ENCODE measurements at regions not wholly inside any gene's neighbourhood (a gene's known extent, or its start where the extent isn't known, plus 50 kb on each side); places are given as distances from the start of the nearest gene placed in this dataset.
A peak's percentile ranks its signal among the peaks of the same experiment; 100 is the strongest.
"Not testable (repeated sequence)": the region's sequence is repeated elsewhere in the genome, so short reads cannot be mapped to it uniquely, and the experiment has no call there.

DNA sequence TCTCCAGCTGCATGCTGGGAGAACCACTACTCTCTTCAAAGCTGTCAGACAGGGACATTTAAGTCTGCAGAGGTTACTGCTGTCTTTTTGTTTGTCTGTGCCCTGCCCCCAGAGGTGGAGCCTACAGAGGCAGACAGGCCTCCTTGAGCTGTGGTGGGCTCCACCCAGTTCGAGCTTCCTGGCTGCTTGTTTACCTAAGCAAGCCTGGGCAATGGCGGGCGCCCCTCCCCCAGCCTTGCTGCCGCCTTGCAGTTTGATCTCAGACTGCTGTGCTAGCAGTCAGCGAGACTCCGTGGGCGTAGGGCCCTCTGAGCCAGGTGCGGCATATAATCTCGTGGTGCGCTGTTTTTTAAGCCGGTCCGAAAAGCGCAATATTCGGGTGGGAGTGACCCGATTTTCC, 215.0 kb downstream of the STIM2 start:
- H3K9me3 ChIP-seq (ENCODE audit: control insufficient read depth in 1 of 2, low read length in 2 of 2); H3K4me3 ChIP-seq (ENCODE audit: low read depth in 1 of 2, low read length in 2 of 2); H3K27ac ChIP-seq (ENCODE audit: low read length); H3K27me3 ChIP-seq (ENCODE audit: low read depth, low read length); H3K36me3 ChIP-seq (ENCODE audit: control insufficient read depth in 1 of 2, insufficient read depth in 2 of 2, low read length in 2 of 2); H3K4me1 ChIP-seq (ENCODE audit: control insufficient read depth in 1 of 2, insufficient read depth in 2 of 2, low read length in 2 of 2): not testable (repeated sequence)

DNA sequence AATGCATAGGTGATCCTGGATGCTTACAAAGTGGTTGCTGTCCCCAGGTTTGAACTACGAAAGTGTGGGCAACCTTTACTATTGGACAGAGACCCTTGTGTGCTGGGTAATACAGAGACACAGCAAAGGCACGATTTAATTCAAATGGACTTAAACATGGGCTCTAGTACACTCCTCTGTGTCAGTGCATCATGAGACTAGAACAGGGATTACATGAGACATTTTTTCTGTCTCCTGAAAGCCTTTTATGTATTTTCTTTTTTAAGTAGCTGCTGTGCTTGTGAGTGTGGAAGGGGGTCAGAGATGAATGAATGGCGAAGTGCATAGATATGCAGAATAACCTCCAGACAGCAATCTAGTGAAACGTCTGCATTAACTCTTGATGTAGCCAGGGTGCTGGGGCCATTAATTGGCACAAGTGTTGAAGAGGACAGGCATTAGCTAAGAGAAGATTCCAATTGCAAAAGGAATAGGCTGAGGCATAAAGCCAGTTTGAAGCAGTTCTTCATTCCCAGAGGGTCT, 218.4 kb downstream of the STIM2 start:
- H3K27ac ChIP-seq (ENCODE audit: low read length): no peak overlapping the region
- no peaks in the 10 kb centered on the region for H3K36me3 ChIP-seq (ENCODE audit: control insufficient read depth in 1 of 2, insufficient read depth in 2 of 2, low read length in 2 of 2)
- no peaks in the 10 kb centered on the region for H3K9me3 ChIP-seq (ENCODE audit: control insufficient read depth in 1 of 2, low read length in 2 of 2)
- no peak overlapping the region for H3K4me3 ChIP-seq (ENCODE audit: low read depth in 1 of 2, low read length in 2 of 2)
- H3K4me1 ChIP-seq (ENCODE audit: control insufficient read depth in 1 of 2, insufficient read depth in 2 of 2, low read length in 2 of 2): no peaks in the 10 kb centered on the region
- no peaks in the 10 kb centered on the region for H3K27me3 ChIP-seq (ENCODE audit: low read depth, low read length)

- no peaks in the 10 kb centered on the region for H3K27me3 ChIP-seq (ENCODE audit: low read depth, low read length)
- no peaks in the 10 kb centered on the region for H3K9me3 ChIP-seq (ENCODE audit: control insufficient read depth in 1 of 2, low read length in 2 of 2)
- no peak overlapping the region for H3K27ac ChIP-seq (ENCODE audit: low read length)
- no peak overlapping the region for H3K4me3 ChIP-seq (ENCODE audit: low read depth in 1 of 2, low read length in 2 of 2)
- no peaks in the 10 kb centered on the region for H3K36me3 ChIP-seq (ENCODE audit: control insufficient read depth in 1 of 2, insufficient read depth in 2 of 2, low read length in 2 of 2)
- peaks cover 0 to 16% of the 10 kb centered on the region in 2 donors for H3K4me1 ChIP-seq (ENCODE audit: control insufficient read depth in 1 of 2, insufficient read depth in 2 of 2, low read length in 2 of 2)
Measured at GRCh38 chr4:27081675-27082586, 221.3 kb downstream of the STIM2 start.

DNA sequence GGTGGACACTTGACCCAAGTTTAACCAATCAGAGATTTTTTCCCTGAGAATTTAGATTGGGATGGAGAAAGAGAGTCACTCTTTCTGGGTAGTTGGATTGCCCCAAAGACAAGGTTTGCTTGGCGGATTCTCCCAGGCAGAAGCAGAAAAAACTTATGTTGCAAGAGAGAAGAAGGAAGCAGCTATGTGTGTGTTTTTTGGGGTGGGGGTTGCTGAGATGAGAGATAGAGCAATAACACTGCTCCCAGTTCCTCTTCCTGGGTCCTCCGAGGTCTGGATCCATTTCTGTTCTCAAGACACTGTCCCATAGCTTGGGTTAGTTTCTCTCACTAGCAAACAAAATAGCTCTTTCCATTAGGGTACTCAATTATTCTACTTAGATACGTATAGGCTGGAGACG, 222.1 kb downstream of the STIM2 start:
- no peak overlapping the region for H3K27ac ChIP-seq (ENCODE audit: low read length)
- H3K4me3 ChIP-seq (ENCODE audit: low read depth in 1 of 2, low read length in 2 of 2): no peak overlapping the region
- no peaks in the 10 kb centered on the region for H3K36me3 ChIP-seq (ENCODE audit: control insufficient read depth in 1 of 2, insufficient read depth in 2 of 2, low read length in 2 of 2)
- no peaks in the 10 kb centered on the region for H3K27me3 ChIP-seq (ENCODE audit: low read depth, low read length)
- H3K4me1 ChIP-seq (ENCODE audit: control insufficient read depth in 1 of 2, insufficient read depth in 2 of 2, low read length in 2 of 2): peaks cover 0 to 16% of the 10 kb centered on the region in 2 donors
- H3K9me3 ChIP-seq (ENCODE audit: control insufficient read depth in 1 of 2, low read length in 2 of 2): no peaks in the 10 kb centered on the region

DNA sequence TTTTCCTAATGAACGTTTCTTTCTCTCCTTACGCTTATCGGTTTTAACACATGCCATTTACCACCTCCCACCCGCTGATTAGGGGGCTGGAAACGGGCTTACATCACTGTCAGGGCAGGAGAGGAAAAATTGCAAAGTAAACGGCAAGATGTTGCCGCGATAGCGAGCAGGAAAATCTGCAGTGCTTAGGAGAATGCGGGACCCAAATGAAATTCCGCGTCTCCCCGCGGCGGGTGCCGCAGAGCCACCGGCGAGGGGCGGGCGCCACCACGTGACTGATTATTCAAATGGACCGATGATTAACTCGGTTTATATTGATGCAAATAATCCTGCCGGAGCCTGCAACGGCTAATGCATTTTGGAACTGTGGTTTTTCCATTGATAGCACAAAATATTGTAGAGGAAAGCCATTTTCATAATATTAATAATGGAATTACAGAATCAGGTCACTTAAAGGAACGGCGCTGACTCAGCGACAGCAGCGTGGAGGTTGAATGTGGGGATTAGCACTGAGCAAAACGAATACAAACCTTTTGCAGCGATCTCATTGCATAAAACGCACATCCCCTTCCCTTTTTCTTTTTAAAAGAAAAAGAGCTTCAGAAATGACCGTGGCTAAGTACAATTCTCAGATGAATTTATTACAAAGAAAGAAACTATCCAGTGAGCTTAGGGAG, 224.2 kb downstream of the STIM2 start:
- peaks cover 0 to 16% of the 10 kb centered on the region in 2 donors for H3K4me1 ChIP-seq (ENCODE audit: control insufficient read depth in 1 of 2, insufficient read depth in 2 of 2, low read length in 2 of 2)
- H3K4me3 ChIP-seq (ENCODE audit: low read depth in 1 of 2, low read length in 2 of 2): peak overlapping the region; percentile 40 to 57
- H3K27me3 ChIP-seq (ENCODE audit: low read depth, low read length): no peaks in the 10 kb centered on the region
- H3K9me3 ChIP-seq (ENCODE audit: control insufficient read depth in 1 of 2, low read length in 2 of 2): no peaks in the 10 kb centered on the region
- H3K27ac ChIP-seq (ENCODE audit: low read length): no peak overlapping the region
- no peaks in the 10 kb centered on the region for H3K36me3 ChIP-seq (ENCODE audit: control insufficient read depth in 1 of 2, insufficient read depth in 2 of 2, low read length in 2 of 2)

- no peaks in the 10 kb centered on the region for H3K27me3 ChIP-seq (ENCODE audit: low read depth, low read length)
- H3K27ac ChIP-seq (ENCODE audit: low read length): no peak overlapping the region
- H3K4me1 ChIP-seq (ENCODE audit: control insufficient read depth in 1 of 2, insufficient read depth in 2 of 2, low read length in 2 of 2): peaks cover 0 to 16% of the 10 kb centered on the region in 2 donors
- H3K9me3 ChIP-seq (ENCODE audit: control insufficient read depth in 1 of 2, low read length in 2 of 2): no peaks in the 10 kb centered on the region
- H3K36me3 ChIP-seq (ENCODE audit: control insufficient read depth in 1 of 2, insufficient read depth in 2 of 2, low read length in 2 of 2): no peaks in the 10 kb centered on the region
- H3K4me3 ChIP-seq (ENCODE audit: low read depth in 1 of 2, low read length in 2 of 2): peak overlapping the region in 1 of 2 donors; percentile 57
Measured at GRCh38 chr4:27085396-27085795, 224.8 kb downstream of the STIM2 start.

DNA sequence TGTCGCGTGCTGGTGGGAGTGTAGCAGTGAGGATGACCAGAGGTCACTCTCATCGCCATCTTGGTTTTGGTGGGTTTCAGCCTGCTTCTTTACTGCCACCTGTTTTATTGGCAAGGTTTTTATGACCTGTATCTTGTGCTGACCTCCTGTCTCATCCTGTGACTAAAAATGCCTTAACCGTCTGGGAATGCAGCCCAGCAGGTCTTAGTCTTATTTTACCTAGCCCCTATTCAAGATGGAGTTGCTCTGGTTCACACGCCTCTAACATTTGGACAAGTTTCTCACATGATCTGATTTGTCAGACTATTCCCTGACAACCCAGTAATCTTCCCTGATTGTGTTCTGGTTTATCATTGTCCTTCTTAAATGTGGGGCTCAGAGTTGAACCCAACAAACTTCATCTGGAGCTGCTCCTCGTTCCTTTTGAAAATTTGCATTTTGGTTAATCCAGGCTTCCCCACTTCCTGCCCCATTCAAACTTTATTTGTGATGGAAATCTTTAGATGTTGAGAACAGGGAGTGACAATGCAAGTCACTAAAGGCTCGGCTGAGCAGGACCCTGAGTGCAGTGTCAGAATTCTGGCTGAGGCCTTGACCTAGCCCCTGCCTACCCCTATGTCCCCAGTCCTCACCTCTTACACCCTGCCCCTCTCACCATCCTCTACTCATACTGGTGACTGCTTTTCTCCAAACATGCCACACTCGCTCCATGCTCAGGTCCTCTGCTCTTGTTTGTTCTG, 226.8 kb downstream of the STIM2 start:
- no peaks in the 10 kb centered on the region for H3K27me3 ChIP-seq (ENCODE audit: low read depth, low read length)
- H3K4me1 ChIP-seq (ENCODE audit: control insufficient read depth in 1 of 2, insufficient read depth in 2 of 2, low read length in 2 of 2): peaks cover 0 to 16% of the 10 kb centered on the region in 2 donors
- no peaks in the 10 kb centered on the region for H3K36me3 ChIP-seq (ENCODE audit: control insufficient read depth in 1 of 2, insufficient read depth in 2 of 2, low read length in 2 of 2)
- H3K4me3 ChIP-seq (ENCODE audit: low read depth in 1 of 2, low read length in 2 of 2): no peak overlapping the region
- no peak overlapping the region for H3K27ac ChIP-seq (ENCODE audit: low read length)
- H3K9me3 ChIP-seq (ENCODE audit: control insufficient read depth in 1 of 2, low read length in 2 of 2): no peaks in the 10 kb centered on the region

DNA sequence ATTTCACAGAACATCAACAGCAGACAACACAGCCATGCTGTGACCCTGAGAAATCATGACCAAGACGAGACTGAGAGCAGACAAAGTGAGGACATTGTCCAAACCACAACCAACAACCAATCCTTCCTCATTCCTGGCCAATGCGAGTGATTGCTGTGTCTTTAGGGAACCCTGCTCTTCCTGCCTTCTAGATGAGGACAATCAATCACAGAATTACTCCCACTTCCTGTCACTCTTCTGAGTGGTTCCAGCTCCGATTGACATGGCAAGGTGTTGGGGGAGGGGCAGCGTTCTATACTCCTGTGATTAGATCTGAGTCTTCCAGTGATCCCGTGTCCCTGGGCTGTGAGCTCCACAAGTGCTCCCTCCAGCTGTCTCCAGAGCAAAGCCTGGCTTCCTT, 227.8 kb downstream of the STIM2 start:
- Histone ChIP-seq H3K4me3 (ENCODE audit: low read depth in 1 of 2, low read length in 2 of 2) (no peak overlapping the region), H3K9me3 (ENCODE audit: control insufficient read depth in 1 of 2, low read length in 2 of 2) (no peaks in the 10 kb centered on the region), H3K27me3 (ENCODE audit: low read depth, low read length) (no peaks in the 10 kb centered on the region), H3K36me3 (ENCODE audit: control insufficient read depth in 1 of 2, insufficient read depth in 2 of 2, low read length in 2 of 2) (no peaks in the 10 kb centered on the region), H3K4me1 (ENCODE audit: control insufficient read depth in 1 of 2, insufficient read depth in 2 of 2, low read length in 2 of 2) (peaks cover 0 to 16% of the 10 kb centered on the region in 2 donors), H3K27ac (ENCODE audit: low read length) (no peak overlapping the region)

- no peak overlapping the region for H3K4me3 ChIP-seq (ENCODE audit: low read depth in 1 of 2, low read length in 2 of 2)
- no peak overlapping the region for H3K27ac ChIP-seq (ENCODE audit: low read length)
- H3K4me1 ChIP-seq (ENCODE audit: control insufficient read depth in 1 of 2, insufficient read depth in 2 of 2, low read length in 2 of 2): peaks cover 0 to 16% of the 10 kb centered on the region in 2 donors
- no peaks in the 10 kb centered on the region for H3K36me3 ChIP-seq (ENCODE audit: control insufficient read depth in 1 of 2, insufficient read depth in 2 of 2, low read length in 2 of 2)
- no peaks in the 10 kb centered on the region for H3K9me3 ChIP-seq (ENCODE audit: control insufficient read depth in 1 of 2, low read length in 2 of 2)
- no peaks in the 10 kb centered on the region for H3K27me3 ChIP-seq (ENCODE audit: low read depth, low read length)
Measured at GRCh38 chr4:27089186-27089585, 228.5 kb downstream of the STIM2 start.

DNA sequence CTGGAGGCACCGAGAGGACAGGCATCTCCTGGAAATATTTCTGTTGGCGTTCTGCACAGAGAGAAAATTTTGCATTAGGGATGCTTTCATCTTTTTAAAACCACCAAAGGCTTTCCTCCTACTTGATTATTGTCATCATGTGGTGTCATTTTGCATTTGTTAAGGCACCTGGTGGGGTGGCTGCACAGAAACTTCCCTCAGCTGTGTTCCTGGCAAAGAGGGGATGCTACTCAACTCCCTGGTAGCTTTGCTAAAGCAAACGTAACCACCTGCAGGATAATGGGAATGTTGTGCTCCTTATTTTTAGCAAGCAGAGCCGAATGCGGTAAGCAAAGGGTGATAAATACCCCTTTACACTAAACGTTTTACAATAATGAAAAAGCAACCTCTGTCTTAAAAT, 229.8 kb downstream of the STIM2 start:
- Histone ChIP-seq H3K27me3 (ENCODE audit: low read depth, low read length) (no peaks in the 10 kb centered on the region), H3K27ac (ENCODE audit: low read length) (no peak overlapping the region), H3K4me3 (ENCODE audit: low read depth in 1 of 2, low read length in 2 of 2) (no peak overlapping the region), H3K4me1 (ENCODE audit: control insufficient read depth in 1 of 2, insufficient read depth in 2 of 2, low read length in 2 of 2) (peaks cover 0 to 5% of the 10 kb centered on the region in 2 donors), H3K36me3 (ENCODE audit: control insufficient read depth in 1 of 2, insufficient read depth in 2 of 2, low read length in 2 of 2) (no peaks in the 10 kb centered on the region), H3K9me3 (ENCODE audit: control insufficient read depth in 1 of 2, low read length in 2 of 2) (no peaks in the 10 kb centered on the region)

- Histone ChIP-seq H3K27ac (ENCODE audit: low read length) (no peak overlapping the region), H3K27me3 (ENCODE audit: low read depth, low read length) (no peaks in the 10 kb centered on the region), H3K4me1 (ENCODE audit: control insufficient read depth in 1 of 2, insufficient read depth in 2 of 2, low read length in 2 of 2) (no peaks in the 10 kb centered on the region), H3K9me3 (ENCODE audit: control insufficient read depth in 1 of 2, low read length in 2 of 2) (no peaks in the 10 kb centered on the region), H3K36me3 (ENCODE audit: control insufficient read depth in 1 of 2, insufficient read depth in 2 of 2, low read length in 2 of 2) (no peaks in the 10 kb centered on the region), H3K4me3 (ENCODE audit: low read depth in 1 of 2, low read length in 2 of 2) (no peak overlapping the region)
Measured at GRCh38 chr4:27094224-27094623, 233.6 kb downstream of the STIM2 start.
